Keratinocyte (primary cell): ENCODE measurements at regions not wholly inside any gene's neighbourhood (a gene's known extent, or its start where the extent isn't known, plus 50 kb on each side); places are given as distances from the start of the nearest gene placed in this dataset.
"Not testable (repeated sequence)": the region's sequence is repeated elsewhere in the genome, so short reads cannot be mapped to it uniquely, and the experiment has no call there.

Experiments used
- DNase-seq: peaks from one replicate; pipeline ENCODE4 v3.0.0-alpha.2; 2011; ENCODE audit warnings: low read depth, missing footprints, low spot score
- FAIRE-seq: peaks from 2 replicates; lab custom pipeline; 2011; peaks lifted over from hg19 to GRCh38; lab: Jason Lieb, UNC
- H2AFZ ChIP-seq: 2 replicates; pipeline ENCODE4 v1.6.0; 2012; ENCODE audit warnings: low read length, control low read depth, inconsistent platforms; ENCODE audit not compliant: control insufficient read depth
- H3K27ac ChIP-seq: 2 replicates; pipeline ENCODE4 v1.5.1; 2011; ENCODE audit warnings: low read length; ENCODE audit not compliant: control insufficient read depth, insufficient read depth
- H3K27me3 ChIP-seq: 3 replicates; pipeline ENCODE4 v1.6.0; 2011; ENCODE audit warnings: low read length; ENCODE audit not compliant: control insufficient read depth, insufficient read depth; ENCODE audit errors: extremely low read depth
- H3K36me3 ChIP-seq, 2 experiments: 2 replicates in 1 of 2; 3 replicates in 1 of 2; pipeline ENCODE4 v1.5.1; 2011; ENCODE audit warnings: low read length in 2 of 2, mild to moderate bottlenecking in 1 of 2; ENCODE audit not compliant: control insufficient read depth in 2 of 2, insufficient read depth in 2 of 2; ENCODE audit errors: extremely low read depth in 1 of 2
- H3K4me1 ChIP-seq: 3 replicates; pipeline ENCODE4 v1.5.1; 2011; ENCODE audit warnings: low read length; ENCODE audit not compliant: control insufficient read depth, insufficient read depth; ENCODE audit errors: extremely low read depth
- H3K4me2 ChIP-seq: 3 replicates; pipeline ENCODE4 v1.6.0; 2011; ENCODE audit warnings: low read depth, low read length; ENCODE audit not compliant: control insufficient read depth, insufficient read depth; ENCODE audit errors: extremely low read depth
- H3K4me3 ChIP-seq, 3 experiments: fragments of 200-600 bp in 1 of 3; sonication (generic) in 1 of 3; 2 replicates in 2 of 3; 3 replicates in 1 of 3; pipeline ENCODE4 v1.5.1; 2011 to 2016; ENCODE audit warnings: low read length in 3 of 3, mild to moderate bottlenecking in 3 of 3, control low read depth in 2 of 3, inconsistent platforms in 1 of 3, low read depth in 1 of 3, mixed read lengths in 1 of 3, mixed run types in 1 of 3, moderate library complexity in 1 of 3; ENCODE audit not compliant: control insufficient read depth in 2 of 3, insufficient read depth in 2 of 3; ENCODE audit errors: extremely low read depth in 1 of 3
- H3K79me2 ChIP-seq: 2 replicates; pipeline ENCODE4 v1.6.0; 2012; ENCODE audit warnings: low read length; ENCODE audit not compliant: control insufficient read depth, insufficient read depth
- H3K9ac ChIP-seq: 3 replicates; pipeline ENCODE4 v1.6.0; 2011; ENCODE audit warnings: low read length; ENCODE audit not compliant: control insufficient read depth, insufficient read depth; ENCODE audit errors: extremely low read depth
- H3K9me1 ChIP-seq: 3 replicates; pipeline ENCODE4 v1.6.0; 2011; ENCODE audit warnings: low read length; ENCODE audit not compliant: control insufficient read depth, insufficient read depth; ENCODE audit errors: extremely low read depth
- H3K9me3 ChIP-seq: 2 replicates; pipeline ENCODE4 v1.5.1; 2012; ENCODE audit warnings: low read depth, low read length; ENCODE audit not compliant: control insufficient read depth
- H4K20me1 ChIP-seq: 3 replicates; pipeline ENCODE4 v1.6.0; 2011; ENCODE audit warnings: low read length; ENCODE audit not compliant: control insufficient read depth, insufficient read depth; ENCODE audit errors: extremely low read depth
- CTCF ChIP-seq, 3 experiments: IDR thresholded peaks in 1 of 3; conservative IDR thresholded peaks in 1 of 3; optimal IDR thresholded peaks in 1 of 3; 2 replicates in 2 of 3; 3 replicates in 1 of 3; pipeline versions ENCODE3 to v1.5.1; 2011; ENCODE audit warnings: low read length in 3 of 3, mild to moderate bottlenecking in 3 of 3, moderate library complexity in 2 of 3, control low read depth in 1 of 3, inconsistent platforms in 1 of 3; ENCODE audit not compliant: insufficient read depth in 2 of 3; ENCODE audit errors: extremely low read depth in 1 of 3
- EZH2 ChIP-seq: IDR thresholded peaks from one replicate; pipeline ENCODE4 v1.6.1; 2012; ENCODE audit warnings: inconsistent platforms, mild to moderate bottlenecking, low read length, moderate library complexity
- dilution Hi-C: fragments of 300-500 bp; cut with MboI; formaldehyde crosslinking; loops from one replicate; pipeline ENCODE4 v1.7.0; 2020; ENCODE audit warnings: low sequenced_read_pairs; ENCODE audit not compliant: extremely low pct_ligation_motif_present

- DNase-seq: no peak
- no peaks in the 10 kb centered on the region for H3K36me3 ChIP-seq
- no peak overlapping the region for H3K27ac ChIP-seq
- H3K9me1 ChIP-seq: no peaks in the 10 kb centered on the region
- no peak overlapping the region for H3K9ac ChIP-seq
- no peaks in the 10 kb centered on the region for H3K9me3 ChIP-seq
- H3K79me2 ChIP-seq: no peaks in the 10 kb centered on the region
- H3K27me3 ChIP-seq: no peaks in the 10 kb centered on the region
- no peak overlapping the region for H2AFZ ChIP-seq
- dilution Hi-C loops: no loop called here
- TF ChIP-seq EZH2 (no peak), CTCF (optimal IDR thresholded peaks at IDR 0.05 in 1 of 3, IDR thresholded peaks at IDR 0.05 in 1 of 3, conservative IDR thresholded peaks at IDR 0.05 in 1 of 3; ENCODE audit: extremely low read depth in 1 of 3, insufficient read depth in 2 of 3, low read length in 3 of 3) (no peak)
- no peak overlapping the region for H3K4me2 ChIP-seq
- no peak for FAIRE-seq
- H3K4me3 ChIP-seq: no peak overlapping the region
- no peaks in the 10 kb centered on the region for H3K4me1 ChIP-seq
- no peaks in the 10 kb centered on the region for H4K20me1 ChIP-seq
Observed at GRCh38 chr13:19123502-19123901, 58.1 kb downstream of the TUBA3C start.

GRCh38 chr13:19117913-19118739 lies 63.5 kb downstream of the TUBA3C start:
- Histone ChIP-seq H3K4me1 (no peaks in the 10 kb centered on the region), H4K20me1 (no peaks in the 10 kb centered on the region), H3K4me3 (no peak overlapping the region), H3K36me3 (no peaks in the 10 kb centered on the region), H3K27ac (no peak overlapping the region), H2AFZ (no peak overlapping the region), H3K9ac (no peak overlapping the region), H3K9me3 (peaks cover 9% of the 10 kb centered on the region), H3K79me2 (no peaks in the 10 kb centered on the region), H3K4me2 (no peak overlapping the region), H3K27me3 (no peaks in the 10 kb centered on the region), H3K9me1 (no peaks in the 10 kb centered on the region)
- DNase-seq: no peak
- no peak for FAIRE-seq
- TF ChIP-seq EZH2 (no peak), CTCF (optimal IDR thresholded peaks at IDR 0.05 in 1 of 3, IDR thresholded peaks at IDR 0.05 in 1 of 3, conservative IDR thresholded peaks at IDR 0.05 in 1 of 3; ENCODE audit: extremely low read depth in 1 of 3, insufficient read depth in 2 of 3, low read length in 3 of 3) (no peak)
- dilution Hi-C loops: no loop called here

GRCh38 chr13:19109225-19109624 lies 72.4 kb downstream of the TUBA3C start:
- H3K9me3 ChIP-seq, H4K20me1 ChIP-seq, FAIRE-seq, H3K9me1 ChIP-seq, H3K79me2 ChIP-seq, H3K4me2 ChIP-seq, dilution Hi-C loops, H3K27me3 ChIP-seq, H3K4me1 ChIP-seq, H2AFZ ChIP-seq, H3K27ac ChIP-seq, H3K36me3 ChIP-seq, H3K4me3 ChIP-seq, H3K9ac ChIP-seq, DNase-seq: not testable (repeated sequence)
